HL-60 (cell line): ENCODE measurements at regions not wholly inside any gene's neighbourhood (a gene's known extent, or its start where the extent isn't known, plus 50 kb on each side); places are given as distances from the start of the nearest gene placed in this dataset.

Experiments used
- DNase-seq, 2 experiments: peaks; one replicate each; pipeline ENCODE4 v3.0.0-alpha.2; 2010 to 2020; ENCODE audit warnings: low read depth in 1 of 2, low spot score in 1 of 2
- H3K27ac ChIP-seq: fragments of 250-450 bp; sonication (Bioruptor Pico); replicated peaks from 2 replicates; pipeline ENCODE4 v1.5.1; 2020; ENCODE audit warnings: mild to moderate bottlenecking, moderate library complexity
- H3K27me3 ChIP-seq: fragments of 250-450 bp; sonication (Bioruptor Pico); 2 replicates; pipeline ENCODE4 v1.5.1; 2021; ENCODE audit warnings: mild to moderate bottlenecking, moderate library complexity; ENCODE audit not compliant: insufficient read depth, poor library complexity, severe bottlenecking
- H3K4me3 ChIP-seq: replicated peaks from 2 replicates; pipeline ENCODE4 v1.5.1; 2011; ENCODE audit warnings: mild to moderate bottlenecking, control low read depth, low read length; ENCODE audit not compliant: insufficient read depth
- GABPA ChIP-seq: IDR thresholded peaks from 2 replicates; pipeline ENCODE4 v1.6.1; 2012; ENCODE audit warnings: low read depth
- POLR2AphosphoS5 ChIP-seq: IDR thresholded peaks from 2 replicates; pipeline ENCODE4 v1.6.1; 2012; ENCODE audit warnings: low read depth
- SPI1 ChIP-seq: IDR thresholded peaks from 2 replicates; pipeline ENCODE4 v1.6.1; 2012; ENCODE audit warnings: low read depth, mild to moderate bottlenecking, borderline replicate concordance
- TF ChIP-seq, protein P1 (sequence below): IDR thresholded peaks from one replicate; pipeline ENCODE4 v1.5.1; 2011; ENCODE audit warnings: low read length, control low read depth, inconsistent platforms; ENCODE audit not compliant: insufficient read depth
- TF ChIP-seq, protein P2 (sequence below): IDR thresholded peaks from 2 replicates; pipeline ENCODE4 v1.6.1; 2012; ENCODE audit warnings: low read depth; ENCODE audit not compliant: insufficient replicate concordance

DNA sequence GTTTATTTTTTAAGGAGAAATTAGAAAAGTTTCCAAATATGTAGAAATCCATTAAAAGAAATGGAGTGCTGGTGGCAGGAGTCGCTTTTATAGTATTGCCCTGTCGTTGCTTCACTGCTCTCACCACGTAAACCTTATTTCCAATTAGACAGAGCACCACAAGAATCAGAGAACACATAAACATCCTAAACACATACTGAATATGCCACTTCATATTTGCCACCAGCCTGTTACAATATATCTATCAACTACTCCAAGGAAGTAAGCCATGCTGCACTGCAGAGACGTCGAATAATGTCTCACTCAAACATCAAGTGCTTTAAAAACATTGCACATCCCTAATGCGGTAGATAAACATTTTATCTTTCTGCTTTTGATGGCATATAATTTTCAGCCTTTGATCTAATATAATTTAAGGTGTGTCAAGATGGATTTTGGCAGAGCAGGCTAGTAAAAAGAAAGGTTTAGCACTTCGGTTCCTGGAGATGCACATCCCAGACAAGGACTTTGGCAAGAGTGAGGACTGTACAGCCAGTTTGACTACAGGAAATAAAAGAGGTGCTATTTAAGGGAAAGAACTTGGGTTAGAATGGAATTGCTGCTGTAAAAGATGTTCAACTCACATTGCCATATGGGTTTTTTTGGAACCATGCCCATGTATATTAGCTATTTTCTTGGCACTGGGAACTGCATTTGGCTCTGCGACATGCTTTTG, 932.3 kb downstream of the EFNB2 start:
- DNase-seq, result no peak
- TF ChIP-seq POLR2AphosphoS5, result no peak
- no peak for TF ChIP-seq GABPA
- TF ChIP-seq, protein P1, sequence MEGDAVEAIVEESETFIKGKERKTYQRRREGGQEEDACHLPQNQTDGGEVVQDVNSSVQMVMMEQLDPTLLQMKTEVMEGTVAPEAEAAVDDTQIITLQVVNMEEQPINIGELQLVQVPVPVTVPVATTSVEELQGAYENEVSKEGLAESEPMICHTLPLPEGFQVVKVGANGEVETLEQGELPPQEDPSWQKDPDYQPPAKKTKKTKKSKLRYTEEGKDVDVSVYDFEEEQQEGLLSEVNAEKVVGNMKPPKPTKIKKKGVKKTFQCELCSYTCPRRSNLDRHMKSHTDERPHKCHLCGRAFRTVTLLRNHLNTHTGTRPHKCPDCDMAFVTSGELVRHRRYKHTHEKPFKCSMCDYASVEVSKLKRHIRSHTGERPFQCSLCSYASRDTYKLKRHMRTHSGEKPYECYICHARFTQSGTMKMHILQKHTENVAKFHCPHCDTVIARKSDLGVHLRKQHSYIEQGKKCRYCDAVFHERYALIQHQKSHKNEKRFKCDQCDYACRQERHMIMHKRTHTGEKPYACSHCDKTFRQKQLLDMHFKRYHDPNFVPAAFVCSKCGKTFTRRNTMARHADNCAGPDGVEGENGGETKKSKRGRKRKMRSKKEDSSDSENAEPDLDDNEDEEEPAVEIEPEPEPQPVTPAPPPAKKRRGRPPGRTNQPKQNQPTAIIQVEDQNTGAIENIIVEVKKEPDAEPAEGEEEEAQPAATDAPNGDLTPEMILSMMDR, result no peak
- TF ChIP-seq SPI1, result no peak
- TF ChIP-seq, protein P2, sequence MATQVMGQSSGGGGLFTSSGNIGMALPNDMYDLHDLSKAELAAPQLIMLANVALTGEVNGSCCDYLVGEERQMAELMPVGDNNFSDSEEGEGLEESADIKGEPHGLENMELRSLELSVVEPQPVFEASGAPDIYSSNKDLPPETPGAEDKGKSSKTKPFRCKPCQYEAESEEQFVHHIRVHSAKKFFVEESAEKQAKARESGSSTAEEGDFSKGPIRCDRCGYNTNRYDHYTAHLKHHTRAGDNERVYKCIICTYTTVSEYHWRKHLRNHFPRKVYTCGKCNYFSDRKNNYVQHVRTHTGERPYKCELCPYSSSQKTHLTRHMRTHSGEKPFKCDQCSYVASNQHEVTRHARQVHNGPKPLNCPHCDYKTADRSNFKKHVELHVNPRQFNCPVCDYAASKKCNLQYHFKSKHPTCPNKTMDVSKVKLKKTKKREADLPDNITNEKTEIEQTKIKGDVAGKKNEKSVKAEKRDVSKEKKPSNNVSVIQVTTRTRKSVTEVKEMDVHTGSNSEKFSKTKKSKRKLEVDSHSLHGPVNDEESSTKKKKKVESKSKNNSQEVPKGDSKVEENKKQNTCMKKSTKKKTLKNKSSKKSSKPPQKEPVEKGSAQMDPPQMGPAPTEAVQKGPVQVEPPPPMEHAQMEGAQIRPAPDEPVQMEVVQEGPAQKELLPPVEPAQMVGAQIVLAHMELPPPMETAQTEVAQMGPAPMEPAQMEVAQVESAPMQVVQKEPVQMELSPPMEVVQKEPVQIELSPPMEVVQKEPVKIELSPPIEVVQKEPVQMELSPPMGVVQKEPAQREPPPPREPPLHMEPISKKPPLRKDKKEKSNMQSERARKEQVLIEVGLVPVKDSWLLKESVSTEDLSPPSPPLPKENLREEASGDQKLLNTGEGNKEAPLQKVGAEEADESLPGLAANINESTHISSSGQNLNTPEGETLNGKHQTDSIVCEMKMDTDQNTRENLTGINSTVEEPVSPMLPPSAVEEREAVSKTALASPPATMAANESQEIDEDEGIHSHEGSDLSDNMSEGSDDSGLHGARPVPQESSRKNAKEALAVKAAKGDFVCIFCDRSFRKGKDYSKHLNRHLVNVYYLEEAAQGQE, result no peak
- Histone ChIP-seq H3K4me3 (no peak overlapping the region), H3K27me3 (no peaks in the 10 kb centered on the region), H3K27ac (no peak overlapping the region)

DNA sequence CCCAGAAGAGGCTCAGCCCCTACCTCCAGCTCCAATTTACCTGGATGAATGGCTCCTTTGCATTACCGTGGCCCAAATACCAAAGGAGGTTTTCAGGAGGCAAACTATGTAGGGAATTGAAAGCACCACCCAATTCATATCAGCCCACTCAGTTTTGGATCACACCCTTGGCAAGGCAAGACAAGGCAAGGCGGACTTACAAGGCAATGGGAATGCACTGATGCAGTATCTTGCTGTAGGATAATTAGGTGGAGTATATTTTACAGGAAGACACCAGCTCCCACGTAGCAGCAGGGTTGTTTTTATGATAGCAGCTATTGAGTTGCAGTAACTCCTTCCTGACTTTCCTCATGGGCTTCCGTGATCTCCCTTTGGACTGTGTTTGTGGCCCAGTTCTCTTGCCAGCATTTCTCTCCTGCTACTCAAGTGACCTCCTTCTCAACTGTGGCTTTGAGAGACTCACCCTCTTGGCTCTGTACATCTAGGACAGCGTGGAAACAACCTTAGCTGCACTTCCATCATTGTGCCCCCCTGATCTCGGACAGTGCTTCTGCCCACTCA, 935.9 kb downstream of the EFNB2 start:
- no peak for DNase-seq
- no peak overlapping the region for H3K4me3 ChIP-seq
- H3K27ac ChIP-seq, result no peak overlapping the region
- H3K27me3 ChIP-seq, result no peaks in the 10 kb centered on the region
- TF ChIP-seq, protein P1, result no peak
- no peak for TF ChIP-seq GABPA
- TF ChIP-seq SPI1, result no peak
- TF ChIP-seq POLR2AphosphoS5, result no peak

DNA sequence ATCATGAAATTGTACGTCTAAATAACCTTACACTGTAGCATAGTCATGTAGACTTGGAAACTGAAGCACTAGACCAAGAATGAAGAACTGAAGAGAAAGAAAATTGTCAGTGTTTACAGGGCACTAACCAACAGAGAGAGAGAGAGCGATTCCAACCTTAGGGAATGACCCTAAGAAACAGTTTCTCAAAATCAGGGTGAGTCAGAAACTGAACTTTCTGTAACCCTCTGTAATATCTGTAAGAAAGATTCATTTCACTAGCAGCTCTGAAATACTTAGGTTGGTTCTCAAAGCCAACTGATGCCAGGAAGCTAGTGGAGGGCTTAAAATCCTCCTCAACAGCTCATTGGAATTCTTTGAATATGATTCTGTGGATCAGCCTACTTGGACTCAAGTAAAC, 936.9 kb downstream of the EFNB2 start:
- H3K27me3 ChIP-seq, result no peaks in the 10 kb centered on the region
- H3K4me3 ChIP-seq, result no peak overlapping the region
- DNase-seq, result no peak
- no peak overlapping the region for H3K27ac ChIP-seq
- TF ChIP-seq, protein P2, result no peak
- no peak for TF ChIP-seq SPI1
- TF ChIP-seq GABPA, result no peak
- TF ChIP-seq POLR2AphosphoS5, result no peak
- TF ChIP-seq, protein P1, result no peak

DNA sequence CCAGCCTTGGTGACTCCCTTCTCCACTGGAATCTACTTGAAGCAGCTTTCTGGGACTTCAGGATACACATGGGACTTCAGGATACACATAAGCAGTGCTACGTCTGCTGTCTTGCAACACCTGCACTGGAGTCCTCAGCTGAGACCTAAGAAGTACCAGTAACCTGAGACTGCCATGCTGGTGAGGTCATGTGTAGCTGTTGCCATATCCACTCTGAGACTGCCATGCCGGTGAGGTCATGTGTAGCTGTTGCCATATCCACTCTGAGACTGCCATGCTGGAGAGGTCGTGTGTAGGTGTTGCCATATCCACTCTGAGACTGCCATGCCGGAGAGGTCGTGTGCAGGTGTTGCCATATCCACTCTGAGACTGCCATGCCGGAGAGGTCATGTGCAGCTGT, 937.9 kb downstream of the EFNB2 start:
- TF ChIP-seq, protein P1, result no peak
- no peak for TF ChIP-seq GABPA
- TF ChIP-seq, protein P2, result no peak
- TF ChIP-seq SPI1, result no peak
- TF ChIP-seq POLR2AphosphoS5, result no peak
- H3K4me3 ChIP-seq, result no peak overlapping the region
- DNase-seq, result no peak
- H3K27ac ChIP-seq, result no peak overlapping the region
- no peaks in the 10 kb centered on the region for H3K27me3 ChIP-seq
